Neural progenitor cell (in vitro differentiated cells): ENCODE measurements at regions not wholly inside any gene's neighbourhood (a gene's known extent, or its start where the extent isn't known, plus 50 kb on each side); places are given as distances from the start of the nearest gene placed in this dataset.
"Not testable (repeated sequence)": the region's sequence is repeated elsewhere in the genome, so short reads cannot be mapped to it uniquely, and the experiment has no call there.

Source experiments
- DNase-seq: peaks from one replicate; pipeline ENCODE4 v3.0.0-alpha.2; 2016; ENCODE audit warnings: low spot score
- H2AFZ ChIP-seq: fragments of 200-600 bp; sonication (generic); replicated peaks from 2 replicates; pipeline ENCODE4 v1.6.1; 2016; ENCODE audit warnings: antibody characterized with exemption
- H3F3A ChIP-seq: fragments of 200-600 bp; sonication (generic); 2 replicates; pipeline ENCODE4 v1.6.1; 2016; ENCODE audit warnings: antibody characterized with exemption, low read depth
- H3K27ac ChIP-seq: fragments of 200-600 bp; sonication (generic); 2 replicates; pipeline ENCODE4 v1.5.1; 2016; ENCODE audit warnings: mild to moderate bottlenecking
- H3K27me3 ChIP-seq: fragments of 200-600 bp; sonication (generic); 2 replicates; pipeline ENCODE4 v1.6.1; 2016; ENCODE audit warnings: mild to moderate bottlenecking, moderate library complexity
- H3K36me3 ChIP-seq: fragments of 200-600 bp; sonication (generic); 2 replicates; pipeline ENCODE4 v1.5.1; 2016
- H3K4me1 ChIP-seq: fragments of 200-600 bp; sonication (generic); 2 replicates; pipeline ENCODE4 v1.6.1; 2016; ENCODE audit warnings: mixed run types
- H3K4me2 ChIP-seq: fragments of 200-600 bp; sonication (generic); 2 replicates; pipeline ENCODE4 v1.6.1; 2016
- H3K4me3 ChIP-seq: fragments of 200-600 bp; sonication (generic); 2 replicates; pipeline ENCODE4 v1.5.1; 2016
- H3K79me2 ChIP-seq: fragments of 200-600 bp; sonication (generic); 2 replicates; pipeline ENCODE4 v1.6.1; 2016; ENCODE audit warnings: low read depth
- H3K9ac ChIP-seq: fragments of 200-600 bp; sonication (generic); 2 replicates; pipeline ENCODE4 v1.6.1; 2016
- H3K9me3 ChIP-seq: fragments of 200-600 bp; sonication (generic); 2 replicates; pipeline ENCODE4 v1.5.1; 2016; ENCODE audit warnings: low read depth
- H4K20me1 ChIP-seq: fragments of 200-600 bp; sonication (generic); 2 replicates; pipeline ENCODE4 v1.6.1; 2016; ENCODE audit warnings: low read depth
- H3K27ac Mint-ChIP-seq: 3 replicates; pipeline ENCODE4 v1.8.0; 2021; ENCODE audit warnings: mixed read lengths
- H3K27me3 Mint-ChIP-seq: 2 replicates; pipeline ENCODE4 v1.8.0; 2022; ENCODE audit warnings: low read depth, mild to moderate bottlenecking, inconsistent platforms, moderate library complexity, mixed read lengths; ENCODE audit not compliant: insufficient read depth
- H3K36me3 Mint-ChIP-seq: 3 replicates; pipeline ENCODE4 v1.8.0; 2021; ENCODE audit warnings: mixed read lengths
- H3K4me1 Mint-ChIP-seq: 3 replicates; pipeline ENCODE4 v1.8.0; 2021; ENCODE audit warnings: mixed read lengths
- H3K4me3 Mint-ChIP-seq: 3 replicates; pipeline ENCODE4 v1.8.0; 2021; ENCODE audit warnings: mild to moderate bottlenecking, moderate library complexity, mixed read lengths
- H3K9me3 Mint-ChIP-seq: 3 replicates; pipeline ENCODE4 v1.8.0; 2020; ENCODE audit warnings: mixed read lengths
- EZH2 ChIP-seq: fragments of 200-600 bp; sonication (generic); IDR thresholded peaks from 2 replicates; pipeline ENCODE4 v1.6.1; 2017; ENCODE audit warnings: antibody characterized with exemption, mild to moderate bottlenecking, moderate library complexity
- EZH2phosphoT487 ChIP-seq: fragments of 200-600 bp; sonication (generic); IDR thresholded peaks from 2 replicates; pipeline ENCODE4 v1.6.1; 2017; ENCODE audit warnings: antibody characterized with exemption
- TF ChIP-seq, protein P1 (sequence below): fragments of 200-600 bp; sonication (generic); IDR thresholded peaks from 2 replicates; pipeline ENCODE4 v1.5.1; 2017; ENCODE audit warnings: antibody characterized with exemption, mild to moderate bottlenecking

DNA sequence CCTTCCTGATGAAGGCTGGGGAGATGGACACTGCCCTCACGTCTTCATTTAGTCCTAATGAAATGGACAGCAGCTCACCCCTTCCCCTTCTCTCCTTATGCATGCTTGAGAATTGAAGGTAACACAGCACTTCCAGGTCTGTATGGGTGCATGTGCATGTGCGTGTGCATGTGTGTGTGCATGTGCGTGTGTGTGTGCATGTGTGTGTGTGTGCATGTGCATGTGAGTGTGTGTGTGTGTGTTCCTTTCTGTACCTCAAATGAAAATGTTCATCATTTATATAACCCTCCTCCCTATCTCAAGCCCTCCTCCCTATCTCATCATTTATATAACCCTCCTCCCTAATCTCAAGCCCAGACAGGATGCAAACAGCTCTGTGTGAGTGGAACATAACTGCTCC, 444.8 kb downstream of the MAT2B start:
- no peaks in the 10 kb centered on the region for H3K79me2 ChIP-seq
- peaks cover 10% of the 10 kb centered on the region for H3K27me3 Mint-ChIP-seq
- no peak overlapping the region for H3K4me2 ChIP-seq
- no peaks in the 10 kb centered on the region for H4K20me1 ChIP-seq
- no peak overlapping the region for H3K4me3 Mint-ChIP-seq
- H3K9ac ChIP-seq: no peak overlapping the region
- peak overlapping the region; percentile 46 for H3K27ac Mint-ChIP-seq
- no peaks in the 10 kb centered on the region for H3K9me3 ChIP-seq
- no peak overlapping the region for H2AFZ ChIP-seq
- no peaks in the 10 kb centered on the region for H3K27me3 ChIP-seq
- no peak overlapping the region for H3K4me3 ChIP-seq
- H3K4me1 ChIP-seq: no peaks in the 10 kb centered on the region
- no peak for DNase-seq
- TF ChIP-seq EZH2phosphoT487 (no peak), EZH2 (no peak)
- TF ChIP-seq, protein P1, sequence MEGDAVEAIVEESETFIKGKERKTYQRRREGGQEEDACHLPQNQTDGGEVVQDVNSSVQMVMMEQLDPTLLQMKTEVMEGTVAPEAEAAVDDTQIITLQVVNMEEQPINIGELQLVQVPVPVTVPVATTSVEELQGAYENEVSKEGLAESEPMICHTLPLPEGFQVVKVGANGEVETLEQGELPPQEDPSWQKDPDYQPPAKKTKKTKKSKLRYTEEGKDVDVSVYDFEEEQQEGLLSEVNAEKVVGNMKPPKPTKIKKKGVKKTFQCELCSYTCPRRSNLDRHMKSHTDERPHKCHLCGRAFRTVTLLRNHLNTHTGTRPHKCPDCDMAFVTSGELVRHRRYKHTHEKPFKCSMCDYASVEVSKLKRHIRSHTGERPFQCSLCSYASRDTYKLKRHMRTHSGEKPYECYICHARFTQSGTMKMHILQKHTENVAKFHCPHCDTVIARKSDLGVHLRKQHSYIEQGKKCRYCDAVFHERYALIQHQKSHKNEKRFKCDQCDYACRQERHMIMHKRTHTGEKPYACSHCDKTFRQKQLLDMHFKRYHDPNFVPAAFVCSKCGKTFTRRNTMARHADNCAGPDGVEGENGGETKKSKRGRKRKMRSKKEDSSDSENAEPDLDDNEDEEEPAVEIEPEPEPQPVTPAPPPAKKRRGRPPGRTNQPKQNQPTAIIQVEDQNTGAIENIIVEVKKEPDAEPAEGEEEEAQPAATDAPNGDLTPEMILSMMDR: no peak
- H3K36me3 ChIP-seq: no peaks in the 10 kb centered on the region
- no peaks in the 10 kb centered on the region for H3K36me3 Mint-ChIP-seq
- peaks cover 8% of the 10 kb centered on the region for H3K4me1 Mint-ChIP-seq
- H3K27ac ChIP-seq: no peak overlapping the region
- H3K9me3 Mint-ChIP-seq: peaks cover 5% of the 10 kb centered on the region
- H3F3A ChIP-seq: no peaks in the 10 kb centered on the region

DNA sequence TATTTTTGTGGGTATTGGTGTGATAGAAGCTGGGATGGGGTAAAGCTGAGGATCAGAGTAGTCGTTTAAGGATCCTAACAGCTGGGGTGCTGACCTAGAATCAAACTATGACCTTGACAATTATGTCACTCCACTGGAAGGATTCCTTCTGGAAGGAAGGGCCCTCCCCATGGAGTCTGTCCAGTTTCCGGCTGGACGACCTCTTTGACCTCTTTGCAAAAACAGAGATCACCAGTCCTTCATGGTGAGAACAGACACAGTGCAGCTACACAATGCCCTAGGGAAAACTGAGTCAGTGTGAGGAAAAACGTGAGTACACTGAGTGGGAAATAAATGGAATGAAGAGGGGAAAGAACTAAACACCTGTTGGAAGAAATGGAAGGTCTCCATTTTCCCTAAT, 445.6 kb downstream of the MAT2B start:
- no peaks in the 10 kb centered on the region for H3K79me2 ChIP-seq
- H3K27ac ChIP-seq: no peak overlapping the region
- H3K27me3 ChIP-seq: no peaks in the 10 kb centered on the region
- no peak overlapping the region for H3K4me2 ChIP-seq
- no peaks in the 10 kb centered on the region for H3K36me3 Mint-ChIP-seq
- H3K36me3 ChIP-seq: no peaks in the 10 kb centered on the region
- H3K4me3 Mint-ChIP-seq: no peak overlapping the region
- DNase-seq: no peak
- no peaks in the 10 kb centered on the region for H3K9me3 ChIP-seq
- no peak overlapping the region for H3K9ac ChIP-seq
- H3K27me3 Mint-ChIP-seq: peaks cover 10% of the 10 kb centered on the region
- no peak overlapping the region for H2AFZ ChIP-seq
- no peaks in the 10 kb centered on the region for H3F3A ChIP-seq
- H3K9me3 Mint-ChIP-seq: peaks cover 5% of the 10 kb centered on the region
- H4K20me1 ChIP-seq: no peaks in the 10 kb centered on the region
- no peak overlapping the region for H3K4me3 ChIP-seq
- H3K4me1 ChIP-seq: no peaks in the 10 kb centered on the region
- H3K27ac Mint-ChIP-seq: no peak overlapping the region
- TF ChIP-seq, protein P1: no peak
- no peak for TF ChIP-seq EZH2phosphoT487
- no peak for TF ChIP-seq EZH2
- H3K4me1 Mint-ChIP-seq: peaks cover 8% of the 10 kb centered on the region

DNA sequence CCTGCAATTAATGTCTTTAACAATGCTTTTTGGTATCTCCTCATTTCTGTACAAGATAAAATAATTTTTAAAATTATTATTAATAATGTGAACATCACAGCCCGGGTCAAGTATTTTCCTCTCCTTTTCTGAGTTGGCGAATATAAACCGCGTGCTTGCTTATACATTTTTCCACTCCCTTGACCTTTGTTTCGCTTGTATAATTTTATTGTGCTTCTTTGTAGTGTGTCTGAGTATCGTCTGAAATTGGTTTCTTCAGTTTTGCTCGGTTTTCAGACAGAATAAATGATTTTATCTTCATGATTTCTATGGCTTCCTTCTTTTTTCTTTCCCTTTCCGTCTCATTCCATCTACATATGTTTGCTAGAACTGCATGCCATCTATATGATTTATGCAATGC, 448.5 kb downstream of the MAT2B start:
- Histone ChIP-seq H3K27me3 (no peaks in the 10 kb centered on the region), H3K4me2 (no peak overlapping the region), H3K4me1 (no peaks in the 10 kb centered on the region), H3K27ac (no peak overlapping the region), H3K4me3 (no peak overlapping the region), H3F3A (no peaks in the 10 kb centered on the region), H3K79me2 (no peaks in the 10 kb centered on the region), H4K20me1 (no peaks in the 10 kb centered on the region), H3K9me3 (no peaks in the 10 kb centered on the region), H2AFZ (no peak overlapping the region), H3K9ac (no peak overlapping the region), H3K36me3 (no peaks in the 10 kb centered on the region)
- Mint-ChIP-seq H3K4me3 (no peak overlapping the region), H3K36me3 (no peaks in the 10 kb centered on the region), H3K9me3 (no peaks in the 10 kb centered on the region), H3K27me3 (peaks cover 3% of the 10 kb centered on the region), H3K4me1 (peaks cover 8% of the 10 kb centered on the region), H3K27ac (no peak overlapping the region)
- TF ChIP-seq EZH2phosphoT487: no peak
- TF ChIP-seq, protein P1: no peak
- TF ChIP-seq EZH2: no peak
- no peak for DNase-seq

DNA sequence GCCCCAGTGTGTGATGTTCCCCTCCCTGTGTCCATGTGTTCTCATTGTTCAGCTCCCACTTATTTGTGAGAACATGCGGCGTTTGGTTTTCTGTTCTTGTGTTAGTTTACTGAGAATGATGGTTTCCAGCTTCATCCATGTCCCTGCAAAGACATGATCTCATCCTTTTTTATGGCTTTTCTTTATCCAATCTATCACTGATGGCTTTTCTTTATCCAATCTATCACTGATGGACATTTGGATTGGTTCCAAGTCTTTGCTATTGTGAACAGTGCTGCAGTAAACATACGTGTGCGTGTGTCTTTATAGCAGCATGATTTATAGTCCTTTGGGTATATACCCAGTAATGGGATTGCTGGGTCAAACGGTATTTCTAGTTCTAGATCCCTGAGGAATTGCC, 455.8 kb downstream of the MAT2B start:
- not testable (repeated sequence) for H3K9me3 Mint-ChIP-seq, H3K9ac ChIP-seq, H3K27ac Mint-ChIP-seq, H3K27ac ChIP-seq, H2AFZ ChIP-seq, H3K4me3 Mint-ChIP-seq, H3K9me3 ChIP-seq, H3K4me3 ChIP-seq, H3K4me1 ChIP-seq, H3K36me3 Mint-ChIP-seq, H4K20me1 ChIP-seq, H3F3A ChIP-seq, H3K27me3 Mint-ChIP-seq, H3K36me3 ChIP-seq, H3K4me2 ChIP-seq, DNase-seq, H3K79me2 ChIP-seq, H3K27me3 ChIP-seq
- peaks cover 10% of the 10 kb centered on the region for H3K4me1 Mint-ChIP-seq
